H9 (cell line): ENCODE measurements at regions not wholly inside any gene's neighbourhood (a gene's known extent, or its start where the extent isn't known, plus 50 kb on each side); places are given as distances from the start of the nearest gene placed in this dataset.

ENCODE experiments used
- DNase-seq: peaks from one replicate; pipeline ENCODE4 v3.0.0-alpha.2; 2017
- H2AFZ ChIP-seq: one replicate; pipeline ENCODE4 v1.6.1; 2013; ENCODE audit warnings: mild to moderate bottlenecking, low read length, control low read depth, moderate library complexity
- H2AK5ac ChIP-seq: 2 replicates; pipeline ENCODE4 v1.6.1; 2013; ENCODE audit warnings: low read length, control low read depth, mixed read lengths; ENCODE audit not compliant: insufficient read length
- H2BK120ac ChIP-seq: one replicate; pipeline ENCODE4 v1.6.1; 2013; ENCODE audit warnings: low read depth, mild to moderate bottlenecking, low read length, control low read depth, inconsistent platforms; ENCODE audit not compliant: poor library complexity, severe bottlenecking
- H2BK12ac ChIP-seq: 2 replicates; pipeline ENCODE4 v1.6.1; 2013; ENCODE audit warnings: low read length, control low read depth, mixed read lengths, low read depth; ENCODE audit not compliant: insufficient read length
- H2BK15ac ChIP-seq: 2 replicates; pipeline ENCODE4 v1.6.1; 2013; ENCODE audit warnings: low read depth, low read length, control low read depth
- H2BK20ac ChIP-seq: one replicate; pipeline ENCODE4 v1.6.1; 2013; ENCODE audit warnings: low read depth, mild to moderate bottlenecking, low read length, control low read depth, inconsistent platforms; ENCODE audit not compliant: poor library complexity, severe bottlenecking
- H2BK5ac ChIP-seq: 2 replicates; pipeline ENCODE4 v1.6.1; 2013; ENCODE audit warnings: low read length, control low read depth, mixed read lengths; ENCODE audit not compliant: insufficient read length
- H3K14ac ChIP-seq: 2 replicates; pipeline ENCODE4 v1.6.1; 2013; ENCODE audit warnings: low read length, control low read depth; ENCODE audit not compliant: insufficient read depth
- H3K18ac ChIP-seq: 2 replicates; pipeline ENCODE4 v1.6.1; 2013; ENCODE audit warnings: low read depth, mild to moderate bottlenecking, mixed read lengths, low read length, control low read depth; ENCODE audit not compliant: insufficient read length
- H3K23ac ChIP-seq: 2 replicates; pipeline ENCODE4 v1.6.1; 2013; ENCODE audit warnings: low read length, control low read depth, mixed read lengths, low read depth; ENCODE audit not compliant: insufficient read length
- H3K23me2 ChIP-seq: 2 replicates; pipeline ENCODE4 v1.6.1; 2013; ENCODE audit warnings: low read depth, mild to moderate bottlenecking, mixed read lengths, low read length, control low read depth; ENCODE audit not compliant: insufficient read length, poor library complexity, severe bottlenecking
- H3K27ac ChIP-seq: 2 replicates; pipeline ENCODE4 v1.5.1; 2013; ENCODE audit warnings: low read length, control low read depth, mixed read lengths, low read depth; ENCODE audit not compliant: insufficient read length
- H3K27me3 ChIP-seq: 2 replicates; pipeline ENCODE4 v1.6.1; 2013; ENCODE audit warnings: low read length, control low read depth, inconsistent platforms; ENCODE audit not compliant: insufficient read depth
- H3K4ac ChIP-seq: 2 replicates; pipeline ENCODE4 v1.6.1; 2013; ENCODE audit warnings: low read depth, mild to moderate bottlenecking, control low read depth, inconsistent platforms, low read length, moderate library complexity
- H3K4me1 ChIP-seq: 2 replicates; pipeline ENCODE4 v1.6.1; 2013; ENCODE audit warnings: low read length, control low read depth, inconsistent platforms; ENCODE audit not compliant: insufficient read depth
- H3K4me2 ChIP-seq: 2 replicates; pipeline ENCODE4 v1.6.1; 2013; ENCODE audit warnings: low read length, control low read depth, mixed read lengths; ENCODE audit not compliant: insufficient read length, insufficient read depth
- H3K56ac ChIP-seq: 2 replicates; pipeline ENCODE4 v1.6.1; 2013; ENCODE audit warnings: low read depth, mild to moderate bottlenecking, mixed read lengths, low read length, control low read depth; ENCODE audit not compliant: insufficient read length
- H3K79me1 ChIP-seq: 2 replicates; pipeline ENCODE4 v1.6.1; 2013; ENCODE audit warnings: low read depth, mild to moderate bottlenecking, moderate library complexity, low read length, control low read depth, inconsistent platforms; ENCODE audit not compliant: insufficient read depth, poor library complexity, severe bottlenecking
- H3K79me2 ChIP-seq: 2 replicates; pipeline ENCODE4 v1.6.1; 2013; ENCODE audit warnings: low read length, control low read depth, inconsistent platforms; ENCODE audit not compliant: insufficient read depth
- H3K9ac ChIP-seq: 2 replicates; pipeline ENCODE4 v1.6.1; 2013; ENCODE audit warnings: low read length, control low read depth, mixed read lengths; ENCODE audit not compliant: insufficient read length; ENCODE audit errors: extremely low read depth
- H3K9me3 ChIP-seq: one replicate; pipeline ENCODE4 v1.6.1; 2013; ENCODE audit warnings: low read depth, low read length, inconsistent platforms; ENCODE audit not compliant: control insufficient read depth
- H3T11ph ChIP-seq: one replicate; pipeline ENCODE4 v1.6.1; 2013; ENCODE audit warnings: mild to moderate bottlenecking, low read length, control low read depth, inconsistent platforms
- H4K20me1 ChIP-seq: one replicate; pipeline ENCODE4 v1.6.1; 2013; ENCODE audit not compliant: control insufficient read depth, insufficient read length, insufficient read depth
- H4K5ac ChIP-seq: 2 replicates; pipeline ENCODE4 v1.6.1; 2013; ENCODE audit warnings: low read depth, mild to moderate bottlenecking, mixed read lengths, low read length, control low read depth; ENCODE audit not compliant: insufficient read length
- H4K8ac ChIP-seq: replicated peaks from 2 replicates; pipeline ENCODE4 v1.6.1; 2013; ENCODE audit warnings: low read length, control low read depth, mixed read lengths, low read depth; ENCODE audit not compliant: insufficient read length
- H4K91ac ChIP-seq: 2 replicates; pipeline ENCODE4 v1.6.1; 2013; ENCODE audit warnings: low read depth, mild to moderate bottlenecking, moderate library complexity, mixed read lengths, low read length, control low read depth; ENCODE audit not compliant: insufficient read length
- H3K27ac Mint-ChIP-seq, 3 experiments: 2 replicates in 2 of 3; 3 replicates in 1 of 3; pipeline ENCODE4 v1.8.0; 2020 to 2021; ENCODE audit warnings: mixed read lengths in 3 of 3, mild to moderate bottlenecking in 1 of 3, moderate library complexity in 1 of 3
- H3K27me3 Mint-ChIP-seq: 2 replicates; pipeline ENCODE4 v1.8.0; 2021; ENCODE audit warnings: low read depth, mild to moderate bottlenecking, moderate library complexity, mixed read lengths
- H3K36me3 Mint-ChIP-seq, 3 experiments: 2 replicates in 2 of 3; 3 replicates in 1 of 3; pipeline ENCODE4 v1.8.0; 2020 to 2021; ENCODE audit warnings: low read depth in 3 of 3, mixed read lengths in 3 of 3; ENCODE audit not compliant: insufficient read depth in 1 of 3
- H3K4me1 Mint-ChIP-seq, 2 experiments: 2 replicates each; pipeline ENCODE4 v1.8.0; 2020; ENCODE audit warnings: mixed read lengths in 2 of 2
- H3K4me3 Mint-ChIP-seq, 2 experiments: 2 replicates in 1 of 2; 3 replicates in 1 of 2; pipeline ENCODE4 v1.8.0; 2020 to 2021; ENCODE audit warnings: mild to moderate bottlenecking in 2 of 2, mixed read lengths in 2 of 2, moderate library complexity in 1 of 2
- H3K9me3 Mint-ChIP-seq, 2 experiments: 2 replicates in 1 of 2; 3 replicates in 1 of 2; pipeline ENCODE4 v1.8.0; 2020; ENCODE audit warnings: mild to moderate bottlenecking in 2 of 2, mixed read lengths in 2 of 2, moderate library complexity in 1 of 2
- CTCF ChIP-seq: fragments of 200-600 bp; sonication (generic); conservative IDR thresholded peaks from 3 replicates; pipeline ENCODE4 v1.8.0; 2021; ENCODE audit warnings: antibody characterized with exemption, mild to moderate bottlenecking
- WGBS: extraction: QIAGEN DNeasy Blood & Tissue Kit; methylation state at CpG from one replicate; pipeline ENCODE4 v1.1.7; 2013; ENCODE audit warnings: missing lambda C conversion rate, low lambda C conversion rate, mixed read lengths; ENCODE audit not compliant: insufficient read length; ENCODE audit errors: extremely low coverage; 5-methylcytosine and 5-hydroxymethylcytosine counted together

DNA sequence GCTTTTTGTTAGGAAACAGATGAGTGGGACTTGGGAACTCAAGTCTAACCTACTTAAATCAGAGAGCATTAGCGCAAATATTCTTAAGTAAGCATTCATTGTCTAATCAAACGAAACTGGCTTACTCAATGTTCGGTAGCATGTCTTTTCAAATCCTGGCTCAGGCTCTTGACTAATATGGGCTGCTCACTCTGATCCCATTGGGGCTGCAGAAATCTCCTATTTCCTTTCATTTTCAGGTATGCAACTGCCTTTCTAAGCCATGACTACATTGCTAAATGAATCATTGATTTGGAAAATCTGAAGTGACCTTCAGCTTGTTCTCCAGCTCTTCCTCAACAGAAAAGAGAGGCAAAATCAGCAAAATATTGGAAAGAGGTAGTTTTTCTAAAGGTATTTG, 2084.4 kb upstream of the PIK3C3 start:
- no peaks in the 10 kb centered on the region for H3K9me3 Mint-ChIP-seq
- H2BK15ac ChIP-seq, result no peak overlapping the region
- no peaks in the 10 kb centered on the region for H3K23me2 ChIP-seq
- no peak overlapping the region for H3K27ac ChIP-seq
- WGBS, result no CpG with 5 or more reads among the region's 3 CpGs
- no peak overlapping the region for H3K27ac Mint-ChIP-seq
- no peak overlapping the region for H2BK12ac ChIP-seq
- H3K27me3 Mint-ChIP-seq, result no peaks in the 10 kb centered on the region; the same call in 1 of the 2 replicates
- no peaks in the 10 kb centered on the region for H3K79me2 ChIP-seq
- peaks cover 0 to 9% of the 10 kb centered on the region in 2 experiments; a peak in 2 of 4 replicates for H3K4me1 Mint-ChIP-seq
- H3K4me1 ChIP-seq, result no peaks in the 10 kb centered on the region
- no peak for TF ChIP-seq CTCF
- H4K8ac ChIP-seq, result no peak overlapping the region
- no peak overlapping the region for H3K23ac ChIP-seq
- H3K56ac ChIP-seq, result no peak overlapping the region
- H2BK120ac ChIP-seq, result no peak overlapping the region
- no peaks in the 10 kb centered on the region for H3K36me3 Mint-ChIP-seq
- H2AK5ac ChIP-seq, result no peak overlapping the region
- H3K79me1 ChIP-seq, result no peaks in the 10 kb centered on the region
- H2AFZ ChIP-seq, result no peak overlapping the region
- DNase-seq, result no peak
- no peak overlapping the region for H3K4me3 Mint-ChIP-seq
- no peak overlapping the region for H3K4me2 ChIP-seq
- no peaks in the 10 kb centered on the region for H3K9me3 ChIP-seq
- no peak overlapping the region for H3K9ac ChIP-seq
- H3K4ac ChIP-seq, result no peak overlapping the region
- no peak overlapping the region for H4K5ac ChIP-seq
- H3T11ph ChIP-seq, result no peak overlapping the region
- H2BK5ac ChIP-seq, result no peak overlapping the region
- H4K91ac ChIP-seq, result no peak overlapping the region
- no peak overlapping the region for H3K14ac ChIP-seq
- H4K20me1 ChIP-seq, result no peaks in the 10 kb centered on the region
- no peak overlapping the region for H3K18ac ChIP-seq
- no peaks in the 10 kb centered on the region for H3K27me3 ChIP-seq
- H2BK20ac ChIP-seq, result no peak overlapping the region
